ENCODE measurements at regions not wholly inside any gene's neighbourhood (a gene's known extent, or its start where the extent isn't known, plus 50 kb on each side); places are given as distances from the start of the nearest gene placed in this dataset.

- H3K9me3 ChIP-seq, result no peaks in the 10 kb centered on the region
- no peak for TF ChIP-seq CTCF (IDR thresholded peaks at IDR 0.05)
- no peaks in the 10 kb centered on the region for H3K36me3 ChIP-seq
- H3K27ac ChIP-seq, result no peak overlapping the region
- H3K4me3 ChIP-seq, result no peak overlapping the region
- H3K4me1 ChIP-seq, result peaks cover 16% of the 10 kb centered on the region
- intact Hi-C loops (cut with DNase I), result no loop called here
- ATAC-seq (no peak), DNase-seq (no peak)
- H3K27me3 ChIP-seq, result no peaks in the 10 kb centered on the region
These were observed 209.5 kb downstream of the VAPA start for GRCh38 chr18:10122988-10123950.

GRCh38 chr18:10124071-10124470, 210.3 kb downstream of the VAPA start:
- no peaks in the 10 kb centered on the region for H3K36me3 ChIP-seq

GRCh38 chr18:10124557-10124956, 210.7 kb downstream of the VAPA start:
- H3K4me3 ChIP-seq, result no peak overlapping the region
- no peak for DNase-seq
- H3K27ac ChIP-seq, result no peak overlapping the region
- TF ChIP-seq CTCF (IDR thresholded peaks at IDR 0.05), result no peak
- H3K36me3 ChIP-seq, result no peaks in the 10 kb centered on the region
- intact Hi-C loops (cut with DNase I), result no loop called here
- no peaks in the 10 kb centered on the region for H3K27me3 ChIP-seq
- peaks cover 16% of the 10 kb centered on the region for H3K4me1 ChIP-seq
- ATAC-seq, result no peak
- no peaks in the 10 kb centered on the region for H3K9me3 ChIP-seq

More at GRCh38 chr18:10124071-10124470, 210.3 kb downstream of the VAPA start:
- Histone ChIP-seq H3K4me1 (peaks cover 16% of the 10 kb centered on the region), H3K27me3 (no peaks in the 10 kb centered on the region), H3K4me3 (no peak overlapping the region), H3K9me3 (no peaks in the 10 kb centered on the region), H3K27ac (no peak overlapping the region)
- no peak for TF ChIP-seq CTCF (IDR thresholded peaks at IDR 0.05)
- intact Hi-C loops (cut with DNase I), result no loop called here
- ATAC-seq (no peak), DNase-seq (no peak)

GRCh38 chr18:10124967-10125366, 211.2 kb downstream of the VAPA start:
- no peaks in the 10 kb centered on the region for H3K27me3 ChIP-seq
- intact Hi-C loops (cut with DNase I), result no loop called here
- no peak for TF ChIP-seq CTCF (IDR thresholded peaks at IDR 0.05)
- DNase-seq, result no peak
- H3K27ac ChIP-seq, result no peak overlapping the region
- no peak overlapping the region for H3K4me3 ChIP-seq
- H3K36me3 ChIP-seq, result no peaks in the 10 kb centered on the region
- H3K4me1 ChIP-seq, result peaks cover 16% of the 10 kb centered on the region
- ATAC-seq, result no peak
- no peaks in the 10 kb centered on the region for H3K9me3 ChIP-seq

- no peaks in the 10 kb centered on the region for H3K27me3 ChIP-seq
- peaks cover 11% of the 10 kb centered on the region for H3K4me1 ChIP-seq
- no peak overlapping the region for H3K27ac ChIP-seq
- H3K36me3 ChIP-seq, result no peaks in the 10 kb centered on the region
- H3K4me3 ChIP-seq, result no peak overlapping the region
- DNase-seq (no peak), ATAC-seq (no peak)
- no peaks in the 10 kb centered on the region for H3K9me3 ChIP-seq
- intact Hi-C loops (cut with DNase I), result no loop called here
- no peak for TF ChIP-seq CTCF (IDR thresholded peaks at IDR 0.05)
These were observed 213.9 kb downstream of the VAPA start for GRCh38 chr18:10127729-10128128.
